ENCODE measurements at regions not wholly inside any gene's neighbourhood (a gene's known extent, or its start where the extent isn't known, plus 50 kb on each side); places are given as distances from the start of the nearest gene placed in this dataset.
"Not testable (repeated sequence)": the region's sequence is repeated elsewhere in the genome, so short reads cannot be mapped to it uniquely, and the experiment has no call there.

DNA sequence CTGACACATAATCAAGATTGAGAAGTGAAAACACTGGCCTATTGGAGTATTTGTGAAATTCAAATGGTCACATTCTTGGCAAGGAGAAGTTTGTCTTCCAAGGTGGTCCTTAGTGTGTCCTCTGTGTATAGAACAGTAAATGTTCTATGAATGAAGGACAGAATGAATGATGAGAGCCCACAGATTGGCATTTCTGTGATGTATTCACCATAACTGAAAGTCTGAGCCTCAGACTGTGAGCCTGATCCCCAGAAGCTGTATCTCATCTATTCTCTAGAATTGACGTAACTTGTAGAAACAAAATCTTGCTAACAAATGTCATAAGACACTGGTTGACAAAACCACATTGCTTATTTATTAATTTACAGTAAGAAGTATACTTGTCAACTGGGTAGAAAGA is 111.5 kb upstream of the ETV3 start:
- DNase-seq: no peak

DNA sequence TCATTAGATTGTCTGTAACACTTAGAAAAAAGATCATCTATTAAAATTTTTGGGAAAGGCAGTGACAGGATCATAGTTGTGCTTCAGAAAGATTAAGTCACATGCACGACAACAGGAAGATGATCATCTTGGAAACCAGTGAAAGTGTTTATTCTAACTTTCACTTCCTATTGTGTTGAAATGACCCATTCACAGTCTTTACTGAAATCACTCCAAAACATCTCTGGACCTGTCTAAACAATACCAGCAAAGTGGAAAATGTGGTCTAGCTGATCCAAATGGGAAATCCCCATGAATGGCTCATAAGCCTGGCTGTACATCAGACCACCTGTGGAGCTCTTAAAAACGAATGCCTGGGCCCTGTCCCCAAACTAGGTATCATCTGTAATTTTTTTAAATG is 111.1 kb upstream of the ETV3 start:
- no peak for DNase-seq

GRCh38 chr1:157247764-157248049 is 109.5 kb upstream of the ETV3 start:
- DNase-seq: not testable (repeated sequence)

DNA sequence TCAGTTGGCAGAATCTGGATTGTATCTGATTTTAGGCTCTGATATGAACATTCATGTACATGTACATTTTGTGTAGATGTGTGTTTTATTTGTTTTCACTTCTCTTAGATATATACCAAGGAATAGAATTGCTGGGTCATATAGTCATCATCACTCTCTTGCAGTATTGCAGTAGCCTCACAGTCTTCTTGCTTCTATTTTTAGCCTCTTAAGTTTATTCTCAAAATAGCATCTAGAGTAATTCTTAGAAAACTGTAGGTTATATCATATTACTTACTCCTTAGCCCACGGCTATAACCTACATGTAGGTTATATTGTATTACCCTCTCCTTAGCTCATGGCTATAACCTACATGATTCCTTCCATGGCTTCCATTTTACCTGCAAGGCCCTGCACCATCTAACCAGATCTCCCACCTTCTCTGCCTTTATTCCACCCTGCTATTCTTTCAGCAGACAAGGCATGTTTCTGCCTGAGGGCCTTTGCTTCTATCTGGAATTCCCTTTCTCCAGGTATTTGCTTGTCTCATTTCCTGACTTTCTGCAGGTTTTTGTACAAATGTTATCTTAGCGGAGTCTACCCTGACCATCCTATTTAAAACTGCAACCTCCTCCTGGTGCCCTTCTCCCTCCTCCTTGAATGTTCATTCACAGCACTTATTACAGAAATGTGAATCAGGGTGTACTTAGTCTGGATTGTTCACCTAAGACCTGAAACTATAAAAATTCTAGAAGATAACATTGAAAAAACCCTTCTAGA is 109.0 kb upstream of the ETV3 start:
- DNase-seq: no peak

- DNase-seq: no peak
Observed at GRCh38 chr1:157245823-157246222, 107.6 kb upstream of the ETV3 start.

- no peak for DNase-seq
Observed at GRCh38 chr1:157241185-157241538, 103.0 kb upstream of the ETV3 start.

GRCh38 chr1:157240495-157241184 is 102.4 kb upstream of the ETV3 start:
- no peak for DNase-seq

DNA sequence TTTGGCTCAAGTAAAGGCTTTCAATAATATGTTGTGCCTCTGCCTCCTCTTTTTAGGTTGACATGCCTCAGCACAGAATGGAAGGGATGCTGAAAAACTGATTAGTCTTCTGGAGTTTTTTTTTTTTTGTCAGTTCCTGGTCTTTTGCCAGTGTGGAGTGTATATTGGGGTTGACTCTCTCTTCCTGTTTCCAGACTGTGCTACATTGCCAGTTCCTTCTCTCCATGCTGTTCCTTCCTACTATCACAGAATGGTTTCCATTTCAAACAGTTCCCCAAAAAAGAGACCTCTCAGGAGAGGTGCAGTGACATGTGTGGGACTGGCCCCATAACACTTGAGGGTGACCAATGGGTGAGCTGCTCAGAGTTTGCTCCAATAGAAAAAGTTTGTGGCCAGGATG is 101.7 kb upstream of the ETV3 start:
- DNase-seq: no peak

DNA sequence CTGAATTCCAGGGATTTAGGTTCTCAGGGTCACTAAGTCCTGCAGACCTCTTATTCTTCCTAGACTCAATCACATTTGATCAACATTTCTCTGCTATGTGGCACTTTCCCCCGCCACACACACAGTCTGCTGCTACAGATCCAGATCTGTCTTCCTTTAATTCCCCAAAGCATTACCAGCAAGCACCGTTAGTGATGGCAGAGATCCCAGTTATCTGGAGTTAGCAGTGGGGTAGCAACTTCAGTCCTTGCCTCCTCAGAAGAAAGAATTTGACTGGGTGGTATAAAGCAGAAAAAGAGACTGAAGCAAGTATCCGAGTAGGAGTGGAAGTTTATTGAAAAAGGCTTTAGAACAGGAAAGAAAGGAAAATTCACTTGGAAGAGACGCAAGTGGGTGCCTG is 100.4 kb upstream of the ETV3 start:
- DNase-seq: no peak

DNA sequence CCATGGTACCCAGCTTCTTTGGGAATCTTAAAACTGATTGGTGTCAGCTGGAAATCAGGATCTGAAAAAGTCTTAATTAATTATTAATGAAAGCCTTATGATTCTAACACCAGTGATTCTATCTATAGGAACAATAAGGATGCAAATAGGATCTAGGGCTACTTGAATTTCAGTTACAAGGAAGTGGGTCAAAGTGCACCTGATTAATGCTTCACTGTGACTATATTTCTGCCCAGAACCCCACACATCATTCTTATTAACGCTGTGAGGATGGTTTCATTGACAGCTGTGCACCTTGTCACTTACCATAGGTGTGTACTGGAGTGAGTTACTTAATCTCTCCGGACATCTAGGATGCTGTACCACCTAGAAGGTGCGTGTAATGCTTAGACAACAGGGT is 99.8 kb upstream of the ETV3 start:
- DNase-seq: no peak

DNA sequence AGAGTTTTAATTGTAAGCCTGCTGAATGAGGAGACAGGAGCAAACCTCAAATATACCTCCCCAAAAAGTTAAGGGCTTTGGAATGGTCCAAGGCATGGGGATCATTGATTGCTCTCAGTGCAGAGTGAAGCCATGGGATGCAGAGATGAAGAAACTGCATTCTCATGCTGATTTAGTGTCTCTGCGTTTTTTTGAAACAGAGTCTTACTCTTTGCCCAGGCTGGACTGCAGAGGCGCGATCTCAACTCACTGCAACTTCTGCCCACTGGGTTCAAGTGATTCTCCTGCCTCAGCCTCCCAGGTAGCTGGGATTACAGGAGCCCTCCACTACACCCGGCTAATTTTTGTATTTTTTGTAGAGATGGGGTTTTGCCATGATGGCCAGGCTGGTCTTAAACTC is 99.3 kb upstream of the ETV3 start:
- no peak for DNase-seq

- no peak for DNase-seq
Observed at GRCh38 chr1:157236072-157236471, 97.9 kb upstream of the ETV3 start.

DNA sequence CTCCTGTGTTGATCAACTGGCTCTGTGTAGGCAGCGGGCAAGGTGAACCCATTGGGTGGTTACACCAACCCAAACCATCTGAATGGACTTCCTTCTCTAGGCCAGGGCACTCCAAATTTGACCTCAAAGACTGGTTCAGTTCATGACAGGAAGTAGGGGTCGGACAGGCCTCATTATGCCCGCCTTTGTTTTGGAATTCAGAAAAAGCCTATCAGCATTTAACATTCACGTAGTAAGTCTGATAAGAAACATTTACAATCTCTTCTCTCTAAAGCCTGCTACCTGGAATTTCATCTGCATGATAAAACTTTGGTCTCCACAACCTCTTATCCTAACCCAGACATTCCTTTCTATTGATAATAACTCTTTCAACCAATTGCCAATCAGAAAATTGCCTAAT is 97.1 kb upstream of the ETV3 start:
- no peak for DNase-seq

GRCh38 chr1:157234705-157235273 is 96.6 kb upstream of the ETV3 start:
- no peak for DNase-seq

GRCh38 chr1:157233131-157233530 is 94.9 kb upstream of the ETV3 start:
- no peak for DNase-seq

GRCh38 chr1:157231846-157232525 is 93.8 kb upstream of the ETV3 start:
- no peak for DNase-seq

- DNase-seq: no peak
Observed at GRCh38 chr1:157230500-157230899, 92.3 kb upstream of the ETV3 start.

GRCh38 chr1:157227700-157228099 is 89.5 kb upstream of the ETV3 start:
- DNase-seq: no peak

- DNase-seq: no peak
Observed at GRCh38 chr1:157226739-157227138, 88.5 kb upstream of the ETV3 start.

- no peak for DNase-seq
Observed at GRCh38 chr1:157219600-157219999, 81.4 kb upstream of the ETV3 start.

GRCh38 chr1:157219182-157219581 is 81.0 kb upstream of the ETV3 start:
- DNase-seq: no peak

DNA sequence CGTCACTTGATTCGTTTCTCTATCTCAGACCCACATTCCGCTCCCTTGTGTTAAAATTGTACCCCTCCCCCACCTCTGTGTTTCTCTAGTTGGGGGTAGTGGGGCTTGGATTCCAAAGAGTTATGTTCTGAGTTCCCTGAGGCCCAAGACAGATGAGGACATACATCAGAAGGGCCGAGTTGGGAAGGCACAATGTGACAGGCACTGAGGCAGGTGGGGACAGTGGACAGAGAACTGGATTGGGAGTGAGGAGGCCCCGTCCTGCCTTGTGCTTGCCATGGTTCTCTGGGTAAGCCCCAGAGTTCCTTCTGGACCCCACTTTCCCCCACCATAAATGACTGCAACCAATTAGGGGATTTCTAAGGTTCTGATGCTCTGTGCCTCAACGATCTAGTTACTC is 80.5 kb upstream of the ETV3 start:
- no peak for DNase-seq

DNA sequence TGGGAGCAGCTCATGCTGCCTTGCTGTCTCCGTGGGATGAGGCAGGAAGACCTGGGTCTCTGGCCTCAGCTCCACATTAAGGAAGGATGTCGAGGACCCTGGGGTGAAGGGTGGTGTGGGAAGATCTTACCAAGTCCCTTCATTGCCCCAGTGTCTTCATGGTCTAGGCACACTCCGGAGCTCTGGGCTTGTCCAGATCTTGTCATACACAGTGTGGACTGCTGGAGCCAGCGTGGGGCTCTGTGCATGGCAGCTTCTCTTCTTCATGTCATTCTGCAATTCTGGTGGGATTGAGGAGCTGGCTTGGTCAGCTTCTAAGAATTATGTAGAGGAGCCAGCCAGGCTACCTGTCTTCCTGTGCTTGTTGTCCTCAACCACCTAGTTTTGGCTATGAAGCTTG is 79.3 kb upstream of the ETV3 start:
- no peak for DNase-seq

GRCh38 chr1:157213836-157214235 is 75.6 kb upstream of the ETV3 start:
- DNase-seq: no peak

All from activated effector memory CD4-positive, alpha-beta T cell treated with anti-CD3 and anti-CD28 coated beads, Interleukin-2, amount 50 U/mL, for 16 hours (primary cell).